ENCODE measurements at regions not wholly inside any gene's neighbourhood (a gene's known extent, or its start where the extent isn't known, plus 50 kb on each side); places are given as distances from the start of the nearest gene placed in this dataset.

DNA sequence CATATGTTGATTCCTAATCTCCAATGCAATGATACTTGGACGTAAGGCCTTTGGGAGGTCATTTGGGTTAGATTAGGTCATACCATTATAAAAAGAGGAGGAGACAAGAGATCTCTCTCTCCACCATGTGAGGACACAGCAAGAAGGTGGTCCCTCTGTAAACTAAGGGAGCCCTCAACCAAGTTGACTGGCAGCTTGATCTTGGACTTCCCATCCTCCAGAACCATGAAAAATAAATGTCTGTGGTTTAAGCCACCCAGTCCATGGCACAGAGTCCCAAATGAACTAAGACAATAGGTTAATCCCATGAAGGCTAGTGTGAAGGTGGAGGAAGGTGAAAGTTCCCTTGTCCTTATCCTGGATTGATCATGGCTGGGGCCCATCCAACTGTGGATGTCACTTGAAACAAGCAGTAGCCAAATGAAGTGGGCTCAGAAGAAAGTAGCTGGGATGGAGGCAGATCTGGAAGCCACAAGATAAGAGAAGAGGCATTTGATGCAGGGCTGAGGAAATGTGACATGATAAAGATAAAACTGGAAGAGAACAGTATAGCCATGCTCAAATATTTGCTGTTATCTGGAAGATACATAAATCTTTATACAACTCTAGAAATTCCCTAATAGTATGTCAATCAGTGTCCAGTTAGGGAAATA, 99.9 kb downstream of the BANF2 start:
- ATAC-seq (ENCODE audit: low FRiP score in 2 of 2) (no peak), DNase-seq (no peak)
- Histone ChIP-seq H3K4me1 (peaks cover 9 to 22% (median 15%) of the 10 kb centered on the region in 4 donors), H3K27ac (no peak overlapping the region), H3K36me3 (no peaks in the 10 kb centered on the region), H3K4me3 (no peak overlapping the region), H3K27me3 (no peaks in the 10 kb centered on the region), H3K9me3 (no peaks in the 10 kb centered on the region)
- TF ChIP-seq POLR2AphosphoS5 (IDR thresholded peaks at IDR 0.05), result no peak
- TF ChIP-seq, protein P1, sequence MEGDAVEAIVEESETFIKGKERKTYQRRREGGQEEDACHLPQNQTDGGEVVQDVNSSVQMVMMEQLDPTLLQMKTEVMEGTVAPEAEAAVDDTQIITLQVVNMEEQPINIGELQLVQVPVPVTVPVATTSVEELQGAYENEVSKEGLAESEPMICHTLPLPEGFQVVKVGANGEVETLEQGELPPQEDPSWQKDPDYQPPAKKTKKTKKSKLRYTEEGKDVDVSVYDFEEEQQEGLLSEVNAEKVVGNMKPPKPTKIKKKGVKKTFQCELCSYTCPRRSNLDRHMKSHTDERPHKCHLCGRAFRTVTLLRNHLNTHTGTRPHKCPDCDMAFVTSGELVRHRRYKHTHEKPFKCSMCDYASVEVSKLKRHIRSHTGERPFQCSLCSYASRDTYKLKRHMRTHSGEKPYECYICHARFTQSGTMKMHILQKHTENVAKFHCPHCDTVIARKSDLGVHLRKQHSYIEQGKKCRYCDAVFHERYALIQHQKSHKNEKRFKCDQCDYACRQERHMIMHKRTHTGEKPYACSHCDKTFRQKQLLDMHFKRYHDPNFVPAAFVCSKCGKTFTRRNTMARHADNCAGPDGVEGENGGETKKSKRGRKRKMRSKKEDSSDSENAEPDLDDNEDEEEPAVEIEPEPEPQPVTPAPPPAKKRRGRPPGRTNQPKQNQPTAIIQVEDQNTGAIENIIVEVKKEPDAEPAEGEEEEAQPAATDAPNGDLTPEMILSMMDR (IDR thresholded peaks at IDR 0.05), result no peak
- TF ChIP-seq EP300 (IDR thresholded peaks at IDR 0.05), result no peak
- no peak for TF ChIP-seq POLR2A (IDR thresholded peaks at IDR 0.05)
- 90 to 100% methylated on average over 1 of the region's 1 CpG for WGBS, 2 donors

- TF ChIP-seq POLR2A (IDR thresholded peaks at IDR 0.05) (no peak), POLR2AphosphoS5 (IDR thresholded peaks at IDR 0.05) (no peak), EP300 (IDR thresholded peaks at IDR 0.05) (no peak)
- TF ChIP-seq, protein P1 (IDR thresholded peaks at IDR 0.05), result no peak
- ATAC-seq (ENCODE audit: low FRiP score in 2 of 2), result no peak
- Histone ChIP-seq H3K9me3 (no peaks in the 10 kb centered on the region), H3K36me3 (no peaks in the 10 kb centered on the region), H3K27me3 (no peaks in the 10 kb centered on the region), H3K4me1 (peaks cover 13 to 29% (median 15%) of the 10 kb centered on the region in 4 donors), H3K27ac (no peak overlapping the region), H3K4me3 (no peak overlapping the region)
- DNase-seq, result no peak
- WGBS, 2 donors, result 72 to 78% methylated on average over 1 of the region's 1 CpG
Observed at GRCh38 chr20:17798601-17799000, 98.8 kb downstream of the BANF2 start.

GRCh38 chr20:17797579-17797978, 97.8 kb downstream of the BANF2 start:
- no peak for ATAC-seq (ENCODE audit: low FRiP score in 2 of 2)

GRCh38 chr20:17797161-17797560, 97.4 kb downstream of the BANF2 start:
- no peaks in the 10 kb centered on the region for H3K9me3 ChIP-seq
- 73 to 88% methylated on average over 3 of the region's 3 CpGs for WGBS, 2 donors
- H3K27me3 ChIP-seq, result no peaks in the 10 kb centered on the region
- no peak for ATAC-seq (ENCODE audit: low FRiP score in 2 of 2)
- H3K4me3 ChIP-seq, result no peak overlapping the region
- peaks cover 13 to 29% (median 15%) of the 10 kb centered on the region in 4 donors for H3K4me1 ChIP-seq
- no peak for DNase-seq
- H3K36me3 ChIP-seq, result no peaks in the 10 kb centered on the region
- no peak for TF ChIP-seq POLR2A (IDR thresholded peaks at IDR 0.05)
- no peak for TF ChIP-seq POLR2AphosphoS5 (IDR thresholded peaks at IDR 0.05)
- TF ChIP-seq EP300 (IDR thresholded peaks at IDR 0.05), result no peak
- TF ChIP-seq, protein P1 (IDR thresholded peaks at IDR 0.05), result no peak
- H3K27ac ChIP-seq, result no peak overlapping the region

More at GRCh38 chr20:17797579-17797978, 97.8 kb downstream of the BANF2 start:
- 89 to 93% methylated on average over 4 of the region's 4 CpGs for WGBS, 2 donors
- H3K9me3 ChIP-seq, result no peaks in the 10 kb centered on the region
- H3K27me3 ChIP-seq, result no peaks in the 10 kb centered on the region
- H3K4me1 ChIP-seq, result peaks cover 13 to 29% (median 15%) of the 10 kb centered on the region in 4 donors
- no peak for DNase-seq
- no peak overlapping the region for H3K27ac ChIP-seq
- no peak overlapping the region for H3K4me3 ChIP-seq
- H3K36me3 ChIP-seq, result no peaks in the 10 kb centered on the region
- TF ChIP-seq POLR2AphosphoS5 (IDR thresholded peaks at IDR 0.05) (no peak), POLR2A (IDR thresholded peaks at IDR 0.05) (no peak), EP300 (IDR thresholded peaks at IDR 0.05) (no peak)
- TF ChIP-seq, protein P1 (IDR thresholded peaks at IDR 0.05), result no peak

GRCh38 chr20:17796091-17796563, 96.4 kb downstream of the BANF2 start:
- H3K4me1 ChIP-seq, result peaks cover 13 to 29% (median 15%) of the 10 kb centered on the region in 4 donors
- TF ChIP-seq, protein P1 (IDR thresholded peaks at IDR 0.05), result no peak
- TF ChIP-seq POLR2AphosphoS5 (IDR thresholded peaks at IDR 0.05) (peak in 1 of 2 donors; percentile 18), POLR2A (IDR thresholded peaks at IDR 0.05) (no peak), EP300 (IDR thresholded peaks at IDR 0.05) (no peak)
- ATAC-seq (ENCODE audit: low FRiP score in 2 of 2), result peak; percentile 61 to 87
- peak overlapping the region; percentile 30 to 67 (median 50) for H3K27ac ChIP-seq
- no peaks in the 10 kb centered on the region for H3K9me3 ChIP-seq
- H3K27me3 ChIP-seq, result no peaks in the 10 kb centered on the region
- no peak overlapping the region for H3K4me3 ChIP-seq
- no peaks in the 10 kb centered on the region for H3K36me3 ChIP-seq
- WGBS, 2 donors, result 23 to 24% methylated on average over 1 to 2 of the region's 2 CpGs
- DNase-seq, result peak in 1 of 2 donors; percentile 73
